GM20000 (cell line): ENCODE measurements at regions not wholly inside any gene's neighbourhood (a gene's known extent, or its start where the extent isn't known, plus 50 kb on each side); places are given as distances from the start of the nearest gene placed in this dataset.
"Not testable (repeated sequence)": the region's sequence is repeated elsewhere in the genome, so short reads cannot be mapped to it uniquely, and the experiment has no call there.

ENCODE experiments used
- DNase-seq: peaks from one replicate; pipeline ENCODE4 v3.0.0; 2012; ENCODE audit warnings: low spot score
- CTCF ChIP-seq: IDR thresholded peaks from 2 replicates; pipeline ENCODE4 v1.5.1; 2012; ENCODE audit warnings: mild to moderate bottlenecking, control low read depth; ENCODE audit errors: extremely low read depth, missing control alignments

- no peak for DNase-seq
- TF ChIP-seq CTCF = no peak
Measured at GRCh38 chr2:62604336-62604735, 98.3 kb upstream of the TMEM17 start.

- DNase-seq = no peak
- no peak for TF ChIP-seq CTCF
Measured at GRCh38 chr2:62603154-62603712, 97.2 kb upstream of the TMEM17 start.

- not testable (repeated sequence) for DNase-seq
Measured at GRCh38 chr2:62599674-62600410, 93.8 kb upstream of the TMEM17 start.

GRCh38 chr2:62597323-62597722, 91.3 kb upstream of the TMEM17 start:
- no peak for DNase-seq
- no peak for TF ChIP-seq CTCF

GRCh38 chr2:62596061-62596921, 90.3 kb upstream of the TMEM17 start:
- no peak for TF ChIP-seq CTCF
- DNase-seq = no peak

GRCh38 chr2:62595474-62595873, 89.5 kb upstream of the TMEM17 start:
- TF ChIP-seq CTCF = no peak
- DNase-seq = no peak

- no peak for TF ChIP-seq CTCF
- no peak for DNase-seq
Measured at GRCh38 chr2:62593825-62594224, 87.8 kb upstream of the TMEM17 start.
